Activated naive CD4-positive, alpha-beta T cell treated with anti-CD3 and anti-CD28 coated beads, Interleukin-2, amount 50 U/mL, for 16 hours (primary cell): ENCODE measurements at regions not wholly inside any gene's neighbourhood (a gene's known extent, or its start where the extent isn't known, plus 50 kb on each side); places are given as distances from the start of the nearest gene placed in this dataset.
"Not testable (repeated sequence)": the region's sequence is repeated elsewhere in the genome, so short reads cannot be mapped to it uniquely, and the experiment has no call there.

Source experiments
- DNase-seq: peaks from one replicate; pipeline ENCODE4 v3.0.0-alpha.2; 2020

- no peak for DNase-seq
Observed at GRCh38 chr9:129453734-129454133, 167.2 kb downstream of the C9orf50 start.

- no peak for DNase-seq
Observed at GRCh38 chr9:129451669-129452068, 169.2 kb downstream of the C9orf50 start.

DNA sequence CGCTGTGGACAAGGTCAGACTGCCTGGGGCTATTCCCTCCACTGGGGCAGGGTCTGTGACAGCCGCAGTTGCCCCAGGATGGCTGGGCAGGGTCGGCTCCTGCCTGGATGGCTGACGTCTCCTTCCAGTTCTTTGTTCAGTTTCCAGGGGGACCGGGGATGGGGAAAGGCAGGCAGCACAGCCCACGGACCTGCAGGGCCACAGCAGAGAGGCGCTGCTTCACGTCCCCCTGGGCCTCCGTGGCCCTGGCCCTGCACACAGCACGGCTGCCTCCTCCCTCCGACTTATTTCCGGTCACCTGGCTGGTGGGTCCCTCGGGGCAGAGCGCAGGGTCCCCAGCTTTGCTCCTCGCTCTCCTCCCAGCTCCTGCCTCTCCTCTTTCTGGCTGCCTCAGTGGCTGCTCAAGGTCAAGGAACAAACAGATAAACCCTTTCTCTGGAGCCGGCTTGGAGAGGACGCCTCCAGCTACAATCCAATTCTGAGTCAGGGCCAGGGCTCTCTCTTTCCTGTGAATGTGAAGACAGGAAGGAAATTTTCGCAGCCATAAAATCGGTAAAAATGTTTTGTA, 169.7 kb downstream of the C9orf50 start:
- no peak for DNase-seq

DNA sequence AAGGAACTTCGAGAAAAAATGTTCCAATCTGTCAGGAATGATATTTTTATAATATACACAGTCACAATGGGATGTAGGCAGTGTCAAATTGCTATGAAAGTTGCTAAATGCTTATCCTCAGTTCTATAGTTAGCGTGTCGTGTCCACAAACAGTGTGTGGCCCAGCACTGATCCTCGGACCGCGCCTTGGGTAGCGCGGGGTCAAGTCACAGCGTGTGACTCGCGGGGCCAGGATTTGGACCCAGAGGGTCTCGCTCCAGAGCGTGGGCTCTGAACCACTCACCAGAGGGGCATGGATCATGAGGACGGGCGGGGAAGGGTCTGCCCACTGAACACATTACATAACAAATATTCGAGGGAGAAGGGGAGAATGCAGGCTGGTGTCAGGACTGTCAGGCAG, 171.8 kb downstream of the C9orf50 start:
- no peak for DNase-seq

DNA sequence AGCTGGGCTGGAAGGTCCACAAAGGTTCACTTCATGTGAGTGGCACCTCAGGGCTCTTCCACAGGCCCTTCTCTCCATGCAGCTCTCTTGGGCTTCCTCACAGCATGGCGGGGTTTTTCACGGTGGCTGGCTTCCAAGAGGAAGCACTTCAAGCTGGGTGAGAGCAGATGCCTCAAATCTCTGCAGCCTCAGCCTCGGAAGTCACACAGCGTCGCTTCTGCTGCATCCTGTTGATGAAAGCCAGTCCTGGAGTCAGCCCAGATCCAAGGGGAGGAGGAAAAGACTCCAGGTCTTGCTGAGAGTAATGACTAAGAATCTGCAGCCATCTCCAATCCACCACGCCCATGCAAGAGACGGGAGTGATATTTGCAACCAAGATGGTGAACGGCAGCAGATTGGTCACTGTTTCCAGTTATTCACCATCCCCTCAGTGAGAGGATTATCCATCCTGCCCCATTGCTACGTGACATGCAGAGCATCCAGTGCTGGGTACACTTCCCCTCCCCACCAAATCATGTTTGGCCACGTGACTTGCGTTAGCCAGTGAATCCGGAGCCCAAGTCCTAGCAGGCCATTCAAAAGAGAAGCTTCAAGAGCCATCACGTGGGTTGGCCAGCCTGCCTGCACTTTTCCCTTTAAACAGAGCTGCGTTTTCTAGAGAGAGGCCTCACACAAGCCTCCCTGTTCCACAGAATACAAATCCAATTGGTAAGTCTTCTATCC, 173.9 kb downstream of the C9orf50 start:
- DNase-seq: no peak

GRCh38 chr9:129445794-129446306, 175.1 kb downstream of the C9orf50 start:
- no peak for DNase-seq

DNA sequence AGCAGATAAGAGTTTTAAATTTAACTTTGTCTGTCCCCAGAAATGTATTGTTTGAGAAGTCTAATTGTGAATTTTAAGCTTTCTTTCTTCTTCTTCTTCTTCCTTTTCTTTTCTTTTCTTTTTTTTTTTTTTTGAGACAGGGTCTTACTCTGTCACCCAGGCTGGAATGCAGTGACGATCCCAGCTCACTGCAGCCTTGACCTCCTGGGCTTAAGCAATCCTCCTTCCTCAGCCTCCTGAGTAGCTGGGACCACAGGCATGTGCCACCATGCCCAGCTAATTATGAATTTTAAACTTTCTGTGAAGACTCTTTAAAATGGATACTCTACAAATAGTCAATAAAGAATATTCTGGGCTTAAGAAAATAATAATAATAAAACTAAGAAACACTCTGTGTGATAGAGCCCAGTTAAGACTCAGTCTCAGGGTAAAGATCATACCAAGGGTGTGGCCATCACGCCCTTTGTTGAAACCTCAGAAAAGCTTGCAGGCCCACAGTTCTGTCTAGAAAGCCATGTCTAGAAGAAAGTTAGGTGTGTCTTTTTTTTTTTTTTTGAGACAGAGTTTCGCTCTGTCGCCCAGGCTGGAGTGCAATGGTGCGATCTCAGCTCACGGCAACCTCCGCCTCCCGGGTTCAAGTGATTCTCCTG, 177.3 kb downstream of the C9orf50 start:
- DNase-seq: not testable (repeated sequence)

GRCh38 chr9:129442803-129443511, 177.9 kb downstream of the C9orf50 start:
- DNase-seq: no peak

DNA sequence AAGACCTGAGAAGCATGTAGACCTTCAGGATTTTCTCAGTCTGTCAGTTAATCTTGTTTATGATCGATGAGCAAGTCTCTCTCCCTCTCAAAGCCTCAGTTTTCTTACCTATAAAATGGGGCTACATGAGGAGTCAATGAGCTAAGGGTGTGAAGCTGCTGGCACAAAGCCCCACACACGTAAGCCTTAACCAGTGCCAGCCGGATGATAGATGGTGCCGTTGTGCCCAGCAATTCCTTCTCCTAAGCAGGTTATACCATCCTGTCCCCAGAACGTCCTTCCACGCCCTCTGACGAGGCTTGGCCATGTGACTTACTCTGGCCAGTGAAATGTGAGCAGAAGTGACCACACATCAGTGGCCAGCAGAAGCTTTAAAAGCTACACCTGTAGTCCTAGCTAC, 179.0 kb downstream of the C9orf50 start:
- DNase-seq: no peak

GRCh38 chr9:129440435-129441186, 180.3 kb downstream of the C9orf50 start:
- no peak for DNase-seq

DNA sequence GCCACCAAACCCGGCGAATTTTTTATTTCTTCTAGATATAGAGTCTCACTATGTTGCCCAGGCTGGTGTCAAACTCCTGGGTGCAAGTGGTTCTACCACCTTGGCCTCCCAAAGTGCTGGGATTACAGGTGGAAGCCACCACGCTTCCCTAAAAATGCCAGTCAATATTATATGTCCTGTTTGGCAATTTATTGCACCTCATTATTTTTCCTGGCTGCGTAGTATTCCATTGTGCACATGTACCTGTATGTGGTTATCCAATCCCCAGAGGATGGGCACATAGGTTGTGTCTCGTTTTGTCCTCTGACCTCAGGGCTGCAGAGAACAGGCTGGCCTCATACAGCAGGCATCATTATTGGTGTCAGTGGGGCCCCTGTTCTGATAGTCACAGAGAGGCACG, 181.7 kb downstream of the C9orf50 start:
- DNase-seq: no peak

- no peak for DNase-seq
Observed at GRCh38 chr9:129437626-129438323, 183.1 kb downstream of the C9orf50 start.

DNA sequence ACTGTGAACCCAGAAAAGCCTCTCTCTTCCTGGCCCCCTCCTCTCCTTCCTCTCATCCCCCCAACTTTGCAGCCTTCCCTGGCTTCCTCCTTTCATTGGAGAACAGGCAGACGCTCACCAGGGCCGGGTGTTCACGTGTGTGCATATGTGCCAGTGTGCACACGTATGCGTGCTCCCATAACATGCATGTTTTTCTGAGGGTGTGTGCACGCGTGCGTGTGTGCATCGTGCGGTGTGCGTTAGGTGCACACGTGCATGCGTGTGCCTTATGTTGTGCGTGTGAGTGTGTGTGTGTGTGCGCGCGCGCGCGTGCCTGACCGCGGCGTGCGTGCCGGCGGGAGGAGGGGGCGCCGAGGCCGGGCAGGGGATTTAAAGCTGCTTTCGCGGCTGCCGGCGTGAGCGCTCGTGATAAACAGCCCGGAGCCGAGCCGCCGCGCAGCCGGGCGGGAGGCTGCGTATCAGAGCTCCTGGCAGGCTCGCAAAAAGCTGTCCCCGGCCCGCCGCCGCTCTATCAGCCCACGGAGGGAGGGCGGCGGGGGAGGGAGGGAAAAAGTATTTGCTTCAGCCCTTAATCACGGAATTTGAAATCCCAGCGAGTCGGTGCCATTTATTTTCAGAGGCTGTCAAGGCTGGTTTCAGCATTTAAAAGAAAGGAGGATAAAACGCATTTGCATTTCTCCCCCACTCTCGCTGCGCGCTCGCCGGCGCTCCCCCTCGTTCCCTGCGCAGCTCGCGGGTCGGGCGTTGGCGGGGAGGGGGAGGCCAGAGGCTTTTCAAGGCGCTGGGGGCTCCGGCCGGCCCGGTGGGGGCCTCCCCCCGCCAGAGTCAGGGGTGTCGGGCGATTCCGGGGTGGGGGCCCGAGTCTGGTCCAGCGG, 183.9 kb downstream of the C9orf50 start:
- DNase-seq: peak; percentile 42

GRCh38 chr9:129435988-129436717, 184.7 kb downstream of the C9orf50 start:
- no peak for DNase-seq

GRCh38 chr9:129435291-129435690, 185.6 kb downstream of the C9orf50 start:
- no peak for DNase-seq

GRCh38 chr9:129434187-129434586, 186.7 kb downstream of the C9orf50 start:
- DNase-seq: no peak

DNA sequence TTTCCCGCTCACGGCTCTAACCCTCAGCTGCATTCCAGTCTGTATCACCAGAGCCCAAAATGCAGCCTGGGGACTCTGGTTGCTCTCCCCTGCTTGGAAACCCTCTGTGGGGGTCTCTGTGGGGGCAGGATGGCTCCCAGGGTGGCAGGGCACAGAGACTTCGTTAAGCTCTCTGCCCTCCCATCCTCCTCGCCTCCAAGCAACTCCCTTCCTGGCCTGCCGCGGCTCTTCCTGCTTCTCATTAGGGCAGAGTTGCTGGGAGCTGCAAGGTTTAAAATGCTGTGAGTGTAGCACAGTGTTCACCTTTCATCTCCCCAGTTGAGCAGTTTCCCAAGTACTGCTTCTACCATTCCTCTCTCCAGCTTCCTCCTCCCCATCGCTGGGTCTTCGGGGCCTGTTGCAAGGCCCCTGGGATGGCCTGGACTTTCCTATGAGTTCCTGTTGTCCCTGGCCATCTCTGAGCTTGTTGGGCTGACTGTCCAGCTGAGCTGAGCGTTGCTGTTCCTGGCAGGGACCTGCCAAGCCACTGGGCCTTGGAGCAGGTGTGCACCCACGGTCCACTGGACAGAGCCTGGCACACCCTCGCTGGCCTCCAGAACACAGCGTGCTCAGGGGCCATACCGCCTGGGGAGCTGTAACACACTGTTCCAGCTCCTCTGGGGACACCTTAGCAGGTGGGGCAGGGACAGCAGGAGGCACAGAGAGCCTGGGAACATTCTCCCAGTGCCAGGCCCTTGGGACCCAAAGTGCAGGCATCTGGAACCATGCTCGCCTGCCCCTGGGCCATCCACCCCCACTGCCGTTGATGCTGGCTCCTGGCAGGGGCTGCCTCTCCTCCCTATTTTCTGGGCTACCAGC, 188.4 kb downstream of the C9orf50 start:
- no peak for DNase-seq

DNA sequence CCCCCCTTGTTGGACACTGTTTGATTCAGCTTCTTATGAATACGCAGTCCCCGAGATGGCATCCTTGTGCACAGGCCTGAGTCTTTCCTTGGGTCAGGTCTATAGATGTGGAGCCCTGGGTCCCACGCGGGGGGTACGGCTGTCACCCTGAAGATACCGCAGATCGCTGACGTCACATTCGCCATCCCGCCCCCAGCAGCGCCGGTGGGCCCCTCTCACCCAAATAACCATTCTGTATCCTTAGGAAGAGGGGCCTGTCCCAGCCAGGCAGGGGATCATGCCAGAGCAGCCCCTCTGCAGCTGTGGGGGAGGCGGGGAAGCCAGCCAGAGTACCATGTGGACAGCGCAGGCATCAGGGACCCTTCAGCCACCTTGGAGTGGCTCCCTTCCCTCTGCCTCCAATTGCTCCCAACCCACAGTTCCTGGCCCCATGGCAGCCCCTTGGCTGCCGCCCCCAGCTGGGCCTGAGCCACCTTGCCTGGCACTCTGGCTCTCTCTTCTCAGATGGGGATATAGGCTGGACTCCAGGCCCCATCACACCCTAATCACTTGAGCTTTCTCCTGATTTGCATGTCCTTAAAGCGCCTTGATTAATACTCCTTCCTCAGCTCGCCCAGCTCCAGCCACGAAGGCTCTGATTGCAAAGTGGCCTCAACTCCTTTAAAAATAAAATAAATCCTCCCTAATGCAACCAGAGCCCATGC, 189.8 kb downstream of the C9orf50 start:
- no peak for DNase-seq
